HG03439 (cell line): ENCODE measurements at regions not wholly inside any gene's neighbourhood (a gene's known extent, or its start where the extent isn't known, plus 50 kb on each side); places are given as distances from the start of the nearest gene placed in this dataset.

Experiments
- ATAC-seq: cut with Tn5 transposase; IDR thresholded peaks from one replicate; pipeline ENCODE4 v1.9.1; 2021; ENCODE audit warnings: mild to moderate bottlenecking, moderate library complexity; ENCODE audit not compliant: unreplicated experiment

- ATAC-seq, result no peak
Observed at GRCh38 chr20:39108746-39109145, 146.6 kb downstream of the DHX35 start.

- ATAC-seq, result no peak
Observed at GRCh38 chr20:39107741-39108140, 145.6 kb downstream of the DHX35 start.

DNA sequence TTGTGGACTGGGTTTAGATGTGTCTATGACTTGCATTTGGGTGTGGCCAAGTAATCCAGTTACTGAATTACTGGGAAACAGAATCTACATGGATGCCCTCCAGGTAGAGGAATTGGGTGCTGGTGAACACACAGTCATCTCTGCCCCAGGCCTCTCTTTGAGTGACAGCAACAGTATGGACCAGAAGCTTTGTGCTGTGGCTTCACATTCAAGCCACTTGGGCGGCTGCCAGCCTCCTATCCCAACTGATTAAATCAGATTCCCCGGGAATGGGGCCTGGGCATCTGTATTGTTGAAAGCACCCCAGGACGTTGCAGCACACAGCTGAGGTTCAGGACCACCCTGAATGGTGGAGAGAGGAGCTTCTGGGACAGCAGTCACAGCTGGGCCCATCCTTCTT, 144.6 kb downstream of the DHX35 start:
- ATAC-seq, result no peak

DNA sequence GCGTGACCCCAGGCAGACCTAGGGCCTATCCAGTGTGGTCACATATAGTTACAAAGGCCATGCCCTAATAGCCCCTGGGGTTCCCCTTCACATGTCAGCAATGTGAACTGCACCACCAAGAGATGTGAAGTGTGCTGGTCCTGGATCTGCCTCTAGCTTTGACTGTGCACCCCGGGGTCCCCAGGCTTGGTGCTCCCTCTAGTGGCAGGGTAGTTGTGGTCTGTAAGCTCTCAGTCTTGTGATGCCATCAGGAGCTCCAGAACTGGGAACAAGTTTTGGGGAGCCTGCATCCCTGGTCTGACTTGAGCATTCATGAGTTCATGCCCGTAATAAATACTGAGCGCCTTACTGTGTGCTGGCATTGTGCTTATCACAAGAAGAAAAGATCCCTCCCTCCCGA, 143.4 kb downstream of the DHX35 start:
- ATAC-seq, result no peak

- ATAC-seq, result no peak
Observed at GRCh38 chr20:39103732-39104131, 141.6 kb downstream of the DHX35 start.

DNA sequence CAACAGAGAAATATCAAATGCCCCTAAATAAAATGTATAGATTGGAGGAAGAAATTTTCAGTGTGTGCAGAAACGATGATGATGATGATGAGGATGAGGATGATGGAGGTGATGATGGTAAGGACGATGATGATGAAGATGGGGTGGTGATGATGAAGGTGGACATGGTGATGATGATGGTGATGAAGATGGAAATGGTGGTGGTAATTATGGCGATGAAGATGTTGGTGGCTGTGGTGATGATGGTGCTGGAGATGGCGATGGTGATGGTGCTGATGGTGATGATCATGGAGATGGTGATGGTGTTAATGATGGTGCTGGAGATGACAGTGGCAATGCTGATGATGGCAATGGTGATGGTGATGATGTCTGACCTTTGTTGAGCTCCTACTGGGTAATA, 141.2 kb downstream of the DHX35 start:
- no peak for ATAC-seq

DNA sequence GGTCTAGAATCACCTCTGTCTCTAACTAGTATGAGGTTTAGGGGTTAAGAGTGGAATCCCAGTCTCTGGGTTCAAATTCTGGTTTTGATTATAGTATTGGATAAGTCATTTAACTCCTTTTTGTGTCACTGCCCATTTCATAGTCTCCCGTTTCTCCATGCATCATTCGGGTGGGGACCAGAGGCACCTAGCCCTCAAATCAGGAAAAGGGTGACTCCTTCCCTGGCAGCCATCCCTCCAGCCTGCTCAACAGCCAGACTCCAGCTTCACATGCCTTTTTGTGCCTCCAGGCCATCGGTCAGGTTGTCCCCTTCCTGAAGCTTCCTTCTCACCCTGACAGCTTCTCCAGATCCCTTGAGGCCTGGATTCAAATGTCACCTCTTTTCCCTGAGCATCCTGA, 139.8 kb downstream of the DHX35 start:
- no peak for ATAC-seq

DNA sequence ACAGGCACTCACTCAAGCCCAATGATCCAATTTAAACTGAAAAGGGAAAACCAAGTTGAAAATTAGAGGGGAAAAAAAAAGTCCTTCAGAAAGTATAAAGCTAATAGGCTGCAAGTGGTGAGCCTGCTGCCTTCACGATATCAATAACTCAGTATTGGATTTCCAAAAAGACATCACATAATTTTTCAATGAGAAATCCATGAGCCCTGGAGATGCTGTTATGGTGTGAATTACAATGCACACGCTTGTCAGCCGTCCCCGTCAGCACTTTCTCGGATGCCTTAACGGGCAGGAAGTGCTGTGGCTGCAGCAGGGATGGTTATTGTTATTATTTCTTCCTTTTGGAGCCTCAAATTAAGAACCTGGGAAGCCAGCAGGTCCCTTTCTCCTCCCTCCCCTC, 138.5 kb downstream of the DHX35 start:
- ATAC-seq, result no peak

- ATAC-seq, result no peak
Observed at GRCh38 chr20:39097889-39098288, 135.7 kb downstream of the DHX35 start.

- no peak for ATAC-seq
Observed at GRCh38 chr20:39095870-39096269, 133.7 kb downstream of the DHX35 start.

- no peak for ATAC-seq
Observed at GRCh38 chr20:39094391-39094790, 132.2 kb downstream of the DHX35 start.

- no peak for ATAC-seq
Observed at GRCh38 chr20:39092733-39093410, 130.7 kb downstream of the DHX35 start.

- no peak for ATAC-seq
Observed at GRCh38 chr20:39090906-39091305, 128.8 kb downstream of the DHX35 start.

DNA sequence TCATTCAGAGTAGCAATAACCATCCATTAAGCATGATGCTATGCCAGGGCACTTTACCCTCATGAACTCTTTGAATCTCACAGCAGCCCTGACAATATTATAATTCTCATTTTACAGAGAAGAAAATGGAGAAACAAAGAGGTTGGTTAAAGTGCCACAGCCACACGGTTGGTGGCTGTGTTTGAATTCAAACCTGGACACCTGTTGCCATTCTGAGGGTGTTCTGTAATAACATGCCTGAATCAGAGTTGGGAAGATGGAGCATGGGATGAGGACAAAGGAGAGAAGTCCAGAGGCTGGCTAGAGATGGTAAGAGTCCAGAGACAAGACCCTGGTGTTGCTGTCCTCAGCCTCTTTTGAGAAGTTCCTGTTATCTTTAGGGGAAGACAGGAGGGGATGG, 127.7 kb downstream of the DHX35 start:
- no peak for ATAC-seq
